IPS-15b (cell line): ENCODE measurements at regions not wholly inside any gene's neighbourhood (a gene's known extent, or its start where the extent isn't known, plus 50 kb on each side); places are given as distances from the start of the nearest gene placed in this dataset.

Experiments used
- H3K27me3 ChIP-seq: one replicate; pipeline ENCODE4 v1.6.1; 2013; ENCODE audit warnings: low read length; ENCODE audit not compliant: control insufficient read depth, insufficient read depth
- H3K36me3 ChIP-seq: one replicate; pipeline ENCODE4 v1.6.1; 2013; ENCODE audit warnings: low read length; ENCODE audit not compliant: control insufficient read depth, insufficient read depth
- H3K4me1 ChIP-seq: one replicate; pipeline ENCODE4 v1.6.1; 2013; ENCODE audit warnings: mild to moderate bottlenecking, low read length; ENCODE audit not compliant: control insufficient read depth, insufficient read depth
- H3K4me3 ChIP-seq: one replicate; pipeline ENCODE4 v1.5.1; 2013; ENCODE audit warnings: low read depth, low read length
- H3K9ac ChIP-seq: one replicate; pipeline ENCODE4 v1.6.1; 2013; ENCODE audit warnings: low read depth, mild to moderate bottlenecking, low read length
- H3K9me3 ChIP-seq: one replicate; pipeline ENCODE4 v1.6.1; 2013; ENCODE audit warnings: mild to moderate bottlenecking, low read length; ENCODE audit not compliant: control insufficient read depth, insufficient read depth

DNA sequence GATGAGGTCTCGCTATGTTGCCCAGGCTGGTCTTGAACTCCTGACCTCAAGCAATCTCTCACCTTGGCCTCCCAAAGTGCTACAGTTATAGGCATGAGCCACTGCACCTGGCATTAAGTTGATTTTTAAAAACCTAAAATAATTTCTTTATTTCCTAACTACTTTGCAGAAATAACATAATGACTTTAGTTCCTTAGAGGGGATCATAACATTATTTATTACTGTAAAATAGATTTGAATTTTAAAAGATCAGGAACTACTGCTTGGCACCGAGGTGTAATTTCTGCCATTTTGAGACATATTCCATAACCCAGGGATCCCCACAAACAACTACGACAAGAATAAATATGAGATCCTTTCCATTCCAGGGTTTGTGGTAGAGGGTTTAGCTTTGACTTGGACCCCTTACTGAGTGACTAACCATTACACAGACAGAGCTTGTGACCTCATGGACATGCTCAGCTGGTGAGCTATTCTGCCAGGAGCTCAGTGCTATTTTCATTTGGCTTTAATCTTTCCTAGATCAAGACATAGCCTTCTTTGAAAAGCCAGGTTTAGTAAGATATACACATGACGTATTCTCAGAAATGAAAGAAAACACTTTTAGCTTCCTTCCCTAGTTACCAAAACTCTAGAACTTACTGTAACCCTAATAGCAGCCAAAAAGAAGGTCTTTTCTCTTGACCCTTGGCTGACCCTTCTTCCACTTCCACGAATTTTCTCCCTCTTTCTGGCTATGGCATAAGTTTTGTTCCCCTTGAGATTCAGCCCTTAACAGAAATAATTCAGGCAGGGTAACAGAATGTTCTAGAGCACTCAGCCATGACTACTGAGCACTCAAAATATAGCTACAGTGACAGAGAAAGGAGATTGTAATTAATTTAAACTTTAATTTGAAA is 75.1 kb upstream of the NUDT4 start:
- no peak overlapping the region for H3K4me3 ChIP-seq
- H3K9ac ChIP-seq = no peak overlapping the region
- no peaks in the 10 kb centered on the region for H3K27me3 ChIP-seq
- H3K36me3 ChIP-seq = no peaks in the 10 kb centered on the region
- no peaks in the 10 kb centered on the region for H3K9me3 ChIP-seq
- no peaks in the 10 kb centered on the region for H3K4me1 ChIP-seq

DNA sequence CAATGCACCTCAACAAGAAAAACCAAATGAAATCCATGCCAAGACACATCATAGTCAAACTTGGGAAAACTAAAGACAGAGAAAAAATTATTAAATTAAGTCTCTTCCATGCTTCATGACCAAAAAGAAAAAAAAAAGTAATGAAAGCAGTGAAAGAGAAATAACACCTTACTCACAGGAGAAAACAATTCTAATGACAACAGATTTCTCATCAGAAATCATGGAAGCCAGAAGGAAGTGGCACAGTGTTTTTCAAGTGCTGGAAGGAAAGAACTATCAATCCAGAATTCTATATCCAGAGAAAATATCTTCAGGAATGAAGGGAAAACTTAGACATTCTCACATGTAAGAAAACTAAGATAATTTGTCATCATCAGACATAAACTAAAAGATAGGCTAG is 71.1 kb upstream of the NUDT4 start:
- Histone ChIP-seq H3K27me3 (no peaks in the 10 kb centered on the region), H3K9me3 (no peaks in the 10 kb centered on the region), H3K9ac (no peak overlapping the region), H3K36me3 (no peaks in the 10 kb centered on the region), H3K4me1 (no peaks in the 10 kb centered on the region), H3K4me3 (no peak overlapping the region)

DNA sequence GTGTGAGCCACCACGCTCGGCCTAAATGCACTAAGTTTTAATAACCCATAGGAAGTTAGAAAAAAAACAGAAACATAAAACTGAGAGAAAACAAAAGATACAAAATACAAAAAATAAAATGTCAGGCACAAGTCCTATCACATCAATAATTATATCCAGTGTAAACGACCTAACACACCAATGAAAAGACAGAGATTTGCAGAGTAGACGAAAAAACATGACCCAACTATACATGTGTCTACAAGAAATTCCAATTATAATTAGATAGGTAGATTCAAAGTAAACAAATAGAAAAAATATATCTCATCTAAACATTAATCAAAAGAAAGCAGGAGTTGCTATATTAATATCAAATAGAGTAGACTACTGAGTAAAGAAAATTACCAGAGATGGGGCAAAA is 69.4 kb upstream of the NUDT4 start:
- Histone ChIP-seq H3K4me3 (no peak overlapping the region), H3K27me3 (no peaks in the 10 kb centered on the region), H3K4me1 (no peaks in the 10 kb centered on the region), H3K9ac (no peak overlapping the region), H3K36me3 (no peaks in the 10 kb centered on the region), H3K9me3 (no peaks in the 10 kb centered on the region)

- Histone ChIP-seq H3K36me3 (no peaks in the 10 kb centered on the region), H3K9ac (no peak overlapping the region), H3K4me3 (no peak overlapping the region), H3K27me3 (no peaks in the 10 kb centered on the region), H3K4me1 (peaks cover 3% of the 10 kb centered on the region), H3K9me3 (no peaks in the 10 kb centered on the region)
Measured at GRCh38 chr12:93311827-93312226, 65.9 kb upstream of the NUDT4 start.

DNA sequence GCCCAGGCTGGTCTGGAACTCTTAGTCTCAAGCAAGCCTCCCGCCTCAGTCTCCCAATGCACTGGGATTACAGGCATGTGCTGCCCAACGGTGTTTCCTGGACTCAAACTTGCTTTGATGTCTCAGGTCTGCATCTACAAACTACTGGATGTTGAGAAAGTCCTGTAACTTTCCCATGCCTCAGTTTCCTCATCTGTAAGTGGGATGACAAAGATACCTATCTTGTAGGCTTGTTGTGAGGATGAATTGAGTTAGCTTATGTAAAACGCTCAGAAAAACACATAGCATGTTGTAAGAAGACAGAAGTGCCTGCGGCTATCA is 63.6 kb upstream of the NUDT4 start:
- Histone ChIP-seq H3K4me1 (peaks cover 3% of the 10 kb centered on the region), H3K27me3 (no peaks in the 10 kb centered on the region), H3K4me3 (no peak overlapping the region), H3K9ac (no peak overlapping the region), H3K36me3 (no peaks in the 10 kb centered on the region), H3K9me3 (no peaks in the 10 kb centered on the region)

GRCh38 chr12:93315385-93315906 is 62.3 kb upstream of the NUDT4 start:
- Histone ChIP-seq H3K4me3 (no peak overlapping the region), H3K36me3 (no peaks in the 10 kb centered on the region)

DNA sequence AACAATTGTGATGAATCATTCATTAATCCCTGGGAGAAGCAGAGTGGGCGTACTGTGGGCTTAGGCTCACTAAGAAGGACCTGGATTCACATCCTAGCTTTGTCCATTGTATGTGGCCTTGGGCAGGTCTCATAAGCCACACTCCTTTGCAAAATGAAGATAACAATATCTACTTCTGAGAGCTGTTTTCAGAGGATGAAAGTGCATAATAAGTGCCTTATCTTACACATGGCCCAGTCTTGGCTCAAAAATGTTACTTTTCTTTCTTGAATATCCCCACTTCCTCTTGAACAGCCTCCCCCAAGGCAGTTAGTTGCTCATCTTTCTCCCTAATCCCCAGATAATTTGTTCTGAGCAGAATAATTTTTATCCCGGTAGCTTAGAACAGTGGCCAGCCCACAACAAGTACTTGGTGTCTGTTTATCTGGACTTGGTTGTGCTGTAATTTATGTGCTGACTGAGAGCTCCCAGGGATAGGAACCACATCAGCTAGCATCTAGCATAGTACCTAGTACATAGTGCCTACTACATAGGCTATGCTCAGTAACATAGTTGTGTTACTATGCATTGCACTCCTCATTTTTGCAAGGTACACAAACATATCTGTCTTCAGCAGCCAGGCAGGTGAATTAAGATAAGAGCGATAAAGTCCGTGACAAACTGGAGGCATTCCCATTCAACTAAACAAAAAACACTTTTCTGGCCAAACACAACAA is 61.7 kb upstream of the NUDT4 start:
- Histone ChIP-seq H3K4me3 (no peak overlapping the region), H3K4me1 (peaks cover 3% of the 10 kb centered on the region), H3K9me3 (no peaks in the 10 kb centered on the region), H3K36me3 (no peaks in the 10 kb centered on the region), H3K27me3 (no peaks in the 10 kb centered on the region), H3K9ac (no peak overlapping the region)

More at GRCh38 chr12:93315385-93315906, 62.3 kb upstream of the NUDT4 start:
- Histone ChIP-seq H3K4me1 (peaks cover 3% of the 10 kb centered on the region), H3K9ac (no peak overlapping the region), H3K9me3 (no peaks in the 10 kb centered on the region), H3K27me3 (no peaks in the 10 kb centered on the region)

GRCh38 chr12:93316623-93316971 is 61.1 kb upstream of the NUDT4 start:
- Histone ChIP-seq H3K36me3 (no peaks in the 10 kb centered on the region), H3K4me1 (peaks cover 3% of the 10 kb centered on the region), H3K9me3 (no peaks in the 10 kb centered on the region), H3K4me3 (no peak overlapping the region), H3K9ac (no peak overlapping the region), H3K27me3 (no peaks in the 10 kb centered on the region)

DNA sequence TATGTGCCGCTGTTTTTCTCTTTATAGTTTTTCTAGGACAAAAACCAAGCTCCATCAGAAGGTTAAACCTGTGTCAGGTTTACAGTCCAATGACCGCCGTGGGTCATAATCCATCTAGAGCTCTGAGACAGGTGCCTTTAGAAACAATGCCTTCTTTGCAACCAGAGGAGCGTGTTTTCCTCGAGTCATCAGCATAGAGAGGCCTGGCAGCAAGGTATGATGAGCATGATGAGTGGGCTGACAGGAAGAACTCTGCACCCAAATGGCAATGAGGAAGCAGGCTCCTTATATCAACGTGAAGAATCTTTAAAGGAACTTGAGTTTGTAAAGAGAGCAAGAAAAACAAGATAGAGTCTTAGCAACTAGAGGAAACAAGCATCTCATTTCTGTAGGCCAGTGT is 60.5 kb upstream of the NUDT4 start:
- H3K4me1 ChIP-seq = peaks cover 3% of the 10 kb centered on the region
- no peaks in the 10 kb centered on the region for H3K36me3 ChIP-seq
- H3K9me3 ChIP-seq = no peaks in the 10 kb centered on the region
- no peak overlapping the region for H3K4me3 ChIP-seq
- H3K9ac ChIP-seq = no peak overlapping the region
- H3K27me3 ChIP-seq = no peaks in the 10 kb centered on the region

DNA sequence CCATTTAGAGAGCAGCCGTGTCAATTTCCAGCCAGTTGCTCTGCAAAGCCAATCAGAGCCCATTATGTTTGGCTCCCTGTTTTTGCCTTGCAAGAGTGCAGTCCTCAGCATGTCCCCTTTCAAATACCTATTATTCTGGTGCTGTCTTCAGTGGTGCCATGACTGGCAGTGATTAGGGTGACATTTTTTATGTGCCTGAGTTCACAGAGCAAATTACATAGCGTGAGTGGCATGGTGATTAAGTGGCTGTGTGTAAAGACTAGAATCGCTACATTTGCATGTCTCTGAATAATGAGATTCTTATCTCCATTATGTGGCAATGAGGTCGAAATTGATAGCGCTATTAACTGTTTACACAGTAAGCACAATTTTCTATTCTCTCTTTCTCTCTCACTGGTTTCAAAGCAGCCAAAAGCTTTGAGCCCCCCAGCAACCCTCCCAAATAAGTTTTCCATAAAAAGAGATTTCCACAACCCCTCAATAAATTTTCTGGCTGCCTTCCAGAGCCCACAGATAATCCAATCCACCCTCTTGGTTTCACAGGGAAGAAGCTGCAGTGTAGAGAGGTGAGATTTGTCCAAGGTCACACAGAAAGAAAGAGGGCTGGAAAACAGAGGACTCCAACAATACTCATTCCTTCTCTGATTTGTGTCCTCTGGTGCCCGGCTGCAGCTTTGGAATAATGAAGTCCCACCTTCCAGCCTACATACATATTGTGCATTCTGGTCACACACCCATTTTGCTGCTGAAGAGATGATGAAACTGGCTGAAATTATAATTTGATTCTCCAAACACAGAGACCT is 58.8 kb upstream of the NUDT4 start:
- Histone ChIP-seq H3K4me1 (peaks cover 3% of the 10 kb centered on the region), H3K4me3 (no peak overlapping the region), H3K9ac (no peak overlapping the region), H3K9me3 (no peaks in the 10 kb centered on the region), H3K27me3 (no peaks in the 10 kb centered on the region), H3K36me3 (no peaks in the 10 kb centered on the region)

DNA sequence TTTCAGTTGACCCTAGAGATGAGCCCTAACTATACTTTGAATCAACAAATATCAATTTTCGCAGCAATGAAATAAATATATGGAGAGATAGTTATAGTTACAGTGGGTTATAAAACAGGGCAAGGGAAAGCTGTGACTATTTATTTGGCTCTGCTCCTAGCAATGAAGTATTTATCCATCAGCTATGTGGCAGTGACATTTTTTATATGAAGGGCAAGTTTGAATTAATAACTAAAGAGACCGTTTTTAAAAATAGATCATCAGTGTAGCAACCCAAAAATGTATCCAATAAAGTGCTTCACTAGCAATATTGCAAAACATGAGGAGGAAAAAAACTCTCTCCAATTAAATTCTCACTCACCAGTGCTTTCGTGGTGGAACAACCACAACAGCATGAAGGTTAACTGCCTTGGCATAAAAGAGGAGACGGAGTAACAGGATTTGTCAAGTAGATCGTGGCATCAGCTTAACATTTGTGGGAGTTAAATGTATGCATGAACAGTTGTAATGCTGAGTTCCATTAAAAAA is 58.1 kb upstream of the NUDT4 start:
- H3K36me3 ChIP-seq = no peaks in the 10 kb centered on the region
- H3K9ac ChIP-seq = no peak overlapping the region
- no peaks in the 10 kb centered on the region for H3K27me3 ChIP-seq
- H3K4me1 ChIP-seq = no peaks in the 10 kb centered on the region
- no peaks in the 10 kb centered on the region for H3K9me3 ChIP-seq
- no peak overlapping the region for H3K4me3 ChIP-seq
